G401.6 (cell line): ENCODE measurements at regions not wholly inside any gene's neighbourhood (a gene's known extent, or its start where the extent isn't known, plus 50 kb on each side); places are given as distances from the start of the nearest gene placed in this dataset.

Experiments used
- FAIRE-seq: peaks from 2 replicates; lab custom pipeline; 2012; peaks lifted over from hg19 to GRCh38; lab: Jason Lieb, UNC

DNA sequence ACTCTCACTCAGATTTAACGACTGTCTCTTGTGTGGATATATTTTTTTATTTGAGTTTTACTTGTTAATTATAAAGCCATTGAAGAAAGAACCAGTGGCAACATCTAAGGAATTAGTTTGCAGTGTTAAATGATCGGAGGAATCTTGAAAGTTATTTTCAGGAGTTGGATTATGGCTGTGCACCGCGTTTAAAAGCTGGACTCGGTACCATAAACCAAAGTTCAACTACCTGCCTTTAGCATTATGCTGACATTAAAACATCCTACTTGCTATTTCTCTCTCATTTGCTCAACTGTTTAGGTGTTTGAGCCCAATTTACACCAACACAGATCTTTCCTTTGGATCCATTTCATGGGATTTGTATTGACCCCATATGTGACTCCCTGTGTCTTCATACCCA is 289.4 kb upstream of the SASH1 start:
- no peak for FAIRE-seq

DNA sequence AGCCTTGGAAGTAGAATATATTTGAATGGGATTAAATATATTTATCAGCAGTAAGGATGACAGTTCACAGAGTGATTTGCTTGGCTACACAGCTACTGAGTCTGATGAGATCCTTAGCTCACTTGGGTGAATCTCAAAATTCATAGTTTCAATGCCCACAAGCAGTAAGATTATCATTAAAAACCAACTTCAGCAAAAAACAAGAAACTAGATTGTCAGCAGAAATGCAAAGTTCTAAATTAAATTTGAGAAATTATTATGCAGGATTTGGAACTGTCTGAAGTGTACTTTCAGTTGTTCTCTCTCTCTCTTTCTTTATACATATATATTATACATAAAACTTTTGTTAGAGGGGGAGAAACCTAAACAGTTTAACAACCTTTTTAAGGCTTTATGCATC is 288.8 kb upstream of the SASH1 start:
- no peak for FAIRE-seq

DNA sequence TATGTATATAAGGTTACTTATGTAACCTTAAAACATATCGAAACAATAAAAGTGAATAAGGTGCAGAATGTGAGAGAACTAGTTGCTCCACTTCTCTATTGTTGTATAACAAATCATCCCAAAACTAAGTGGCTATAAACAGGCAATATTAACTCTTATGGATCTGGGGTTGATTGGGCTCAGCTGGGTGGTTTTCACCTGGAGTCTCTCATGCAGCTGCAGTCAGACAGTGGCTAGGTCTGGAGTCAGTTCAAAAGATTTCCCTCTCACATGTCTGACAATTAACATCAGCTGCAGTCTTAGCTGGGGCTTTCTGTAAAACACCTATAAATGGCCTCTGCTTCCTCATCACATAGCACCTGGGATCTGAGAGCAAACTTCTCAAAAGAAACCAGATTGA is 288.4 kb upstream of the SASH1 start:
- no peak for FAIRE-seq

DNA sequence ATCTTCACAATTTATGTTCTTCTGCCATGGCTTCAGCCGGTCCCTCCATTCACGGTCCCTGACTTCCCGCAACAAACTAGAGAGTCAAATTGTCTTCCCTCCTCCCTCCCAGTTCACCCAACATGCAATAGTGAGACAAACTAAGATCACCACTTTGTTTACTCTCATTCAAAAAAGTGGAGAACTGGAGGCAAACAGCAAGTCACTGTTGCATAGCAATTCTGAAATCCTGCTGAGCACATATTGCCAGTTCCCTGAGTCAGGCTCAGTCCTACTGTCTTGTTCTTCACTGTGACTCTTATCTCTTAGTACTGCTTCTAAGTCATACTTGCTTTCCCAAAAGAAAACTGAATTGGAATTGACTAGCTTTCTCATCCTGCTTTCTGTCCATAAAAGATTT is 287.2 kb upstream of the SASH1 start:
- no peak for FAIRE-seq

DNA sequence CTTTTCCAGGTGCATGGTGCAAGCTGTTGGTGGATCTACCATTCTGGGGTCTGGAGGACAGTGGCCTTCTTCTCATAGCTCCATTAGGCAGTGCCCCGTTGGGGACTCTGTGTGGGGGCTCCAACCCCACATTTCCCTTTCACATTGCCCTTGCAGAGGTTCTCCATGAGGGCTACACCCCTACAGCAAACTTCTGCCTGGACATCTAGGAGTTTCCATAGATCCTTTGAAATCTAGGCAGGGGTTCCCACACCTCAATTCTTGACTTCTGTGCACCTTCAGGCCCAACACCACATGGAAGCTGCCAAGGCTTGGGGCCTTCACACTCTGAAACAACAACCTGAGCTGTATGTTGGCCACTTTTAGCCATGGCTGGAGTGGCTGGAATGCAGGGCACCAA is 282.8 kb upstream of the SASH1 start:
- no peak for FAIRE-seq

DNA sequence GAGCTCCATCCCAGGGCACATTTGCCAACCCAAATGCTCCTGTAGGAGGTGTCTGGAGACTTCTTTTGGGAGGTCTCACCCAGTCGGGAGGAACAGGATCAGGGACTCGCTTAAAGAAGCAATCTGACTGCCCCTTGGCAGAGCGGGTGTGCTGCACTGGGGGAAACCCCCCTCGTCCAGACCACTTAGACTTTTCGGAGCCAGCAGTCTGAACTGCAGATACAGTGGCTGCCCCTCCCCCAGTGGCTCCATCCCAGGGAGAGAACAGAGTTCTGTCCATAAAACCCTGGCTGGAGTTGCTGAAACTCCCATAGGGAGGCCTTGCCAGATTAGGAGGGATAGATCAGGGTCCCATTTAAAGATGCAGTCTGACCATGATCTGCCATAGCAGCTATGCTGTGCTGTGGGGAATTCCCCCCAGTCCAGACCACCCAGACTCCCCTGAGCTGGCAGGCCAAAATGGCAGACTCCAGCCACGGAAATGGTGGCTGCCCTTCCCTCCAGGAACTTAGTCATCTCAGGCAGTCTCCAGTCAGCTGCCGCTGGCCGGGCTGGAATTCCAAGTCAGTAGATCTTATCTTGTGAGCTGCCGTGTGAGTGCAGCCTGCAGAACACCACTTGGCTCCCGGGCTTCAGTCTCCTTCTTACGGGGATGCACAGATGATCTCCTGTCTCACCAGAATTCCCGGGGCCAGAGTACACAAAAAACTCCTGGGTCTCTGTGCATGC is 278.1 kb upstream of the SASH1 start:
- FAIRE-seq, result no peak

DNA sequence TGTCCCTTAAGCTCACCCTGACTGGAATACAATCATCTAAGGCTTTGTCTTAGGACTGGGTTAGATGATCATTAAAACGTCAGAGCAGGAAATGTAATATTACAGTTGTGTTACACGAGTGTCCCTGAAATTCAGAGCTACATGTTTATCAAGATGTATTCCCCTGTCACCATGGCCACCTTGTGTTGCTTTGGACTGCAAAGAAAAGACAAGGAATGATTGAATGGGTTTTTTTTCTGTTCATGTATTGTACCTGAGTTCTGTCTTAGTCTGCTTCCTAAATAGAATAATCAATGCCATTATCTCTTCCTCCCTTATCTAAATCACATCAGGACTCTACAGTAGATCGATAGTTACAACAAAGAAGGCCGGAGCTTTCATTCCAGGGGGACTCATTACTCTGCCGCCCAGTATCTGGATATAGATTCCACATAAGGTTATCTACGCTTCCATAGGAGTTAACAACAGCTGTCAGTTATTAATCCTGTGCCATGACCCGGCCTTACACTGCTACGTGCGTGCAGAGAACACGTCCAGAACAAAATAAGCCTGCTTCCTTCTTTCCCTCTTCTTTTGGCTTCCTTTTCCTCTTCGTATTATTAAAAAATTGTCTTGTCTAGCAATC is 274.1 kb upstream of the SASH1 start:
- FAIRE-seq, result no peak

DNA sequence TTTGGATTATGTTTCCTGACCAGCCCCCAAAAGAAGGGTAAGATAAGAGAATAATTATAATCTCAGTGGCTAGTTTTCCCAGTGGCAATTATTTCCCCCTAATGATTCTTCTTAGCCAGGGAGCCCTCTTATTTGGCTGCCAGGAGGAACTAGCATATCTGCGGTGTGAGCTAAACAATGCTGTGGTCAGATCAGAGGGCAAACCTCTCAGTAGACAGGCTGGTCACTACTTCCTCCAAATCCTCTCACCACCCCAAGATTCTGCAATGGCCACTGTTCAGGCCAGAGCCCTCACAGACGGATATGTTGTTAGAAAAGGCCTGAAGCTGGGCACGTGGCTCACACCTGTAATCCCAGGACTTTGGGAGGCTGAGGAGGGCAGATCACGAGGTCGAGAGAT is 273.4 kb upstream of the SASH1 start:
- FAIRE-seq, result no peak

DNA sequence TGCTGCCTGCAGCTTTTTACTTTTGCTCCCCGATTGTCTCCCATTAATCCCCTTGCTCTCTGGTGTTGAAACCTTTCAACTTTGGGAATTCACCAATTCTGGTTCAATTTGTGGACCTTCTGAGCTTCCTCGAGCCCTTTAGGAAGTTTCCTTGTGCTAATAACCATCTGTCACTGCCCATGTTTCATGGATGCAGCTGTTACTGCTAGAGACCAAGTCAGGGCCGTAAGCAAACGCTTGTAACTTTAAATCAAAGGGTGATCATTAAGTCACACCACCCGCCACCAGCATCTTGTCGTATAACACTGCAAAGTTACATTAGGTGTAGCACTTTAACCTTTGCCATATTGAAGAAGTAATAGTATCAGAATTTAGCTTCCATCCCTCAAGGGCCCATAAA is 268.3 kb upstream of the SASH1 start:
- FAIRE-seq, result no peak

DNA sequence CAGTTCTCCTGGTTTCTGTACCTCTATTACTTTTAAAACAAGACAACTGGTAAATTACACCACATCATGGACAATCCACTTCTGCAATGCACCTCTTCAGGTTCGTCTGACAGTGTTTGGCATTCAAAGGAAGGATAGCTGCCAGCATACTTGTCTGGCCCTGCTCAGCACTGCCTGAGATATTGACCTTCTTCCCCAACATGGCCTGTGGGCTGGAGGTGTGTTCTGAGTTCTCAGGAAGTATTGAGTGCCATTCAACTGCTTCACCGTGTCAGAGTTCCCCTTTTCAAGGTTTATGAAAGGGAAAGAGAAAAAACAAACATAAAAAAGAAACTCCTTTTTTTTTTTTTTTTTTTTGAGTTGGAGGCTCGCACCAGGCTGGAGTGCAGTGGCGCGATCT is 267.9 kb upstream of the SASH1 start:
- no peak for FAIRE-seq

DNA sequence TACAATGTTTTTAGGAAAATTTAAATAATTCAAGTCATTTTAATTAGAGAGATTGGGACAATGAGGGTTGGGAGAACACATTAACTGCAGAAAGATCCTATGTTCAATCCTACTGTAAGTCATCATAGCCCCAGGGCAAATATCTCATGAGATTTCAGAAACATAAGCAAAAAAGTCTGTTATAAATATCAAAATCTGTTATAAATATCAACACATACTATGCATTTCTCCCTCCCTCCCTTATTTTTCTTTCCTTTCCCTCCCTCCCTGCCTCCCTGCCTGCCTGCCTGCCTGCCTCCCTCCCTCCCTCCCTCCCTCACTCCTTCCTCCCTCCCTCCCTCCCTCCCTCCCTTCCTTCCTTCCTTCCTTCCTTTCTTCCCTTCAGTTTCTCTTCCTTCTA is 267.3 kb upstream of the SASH1 start:
- FAIRE-seq, result no peak

DNA sequence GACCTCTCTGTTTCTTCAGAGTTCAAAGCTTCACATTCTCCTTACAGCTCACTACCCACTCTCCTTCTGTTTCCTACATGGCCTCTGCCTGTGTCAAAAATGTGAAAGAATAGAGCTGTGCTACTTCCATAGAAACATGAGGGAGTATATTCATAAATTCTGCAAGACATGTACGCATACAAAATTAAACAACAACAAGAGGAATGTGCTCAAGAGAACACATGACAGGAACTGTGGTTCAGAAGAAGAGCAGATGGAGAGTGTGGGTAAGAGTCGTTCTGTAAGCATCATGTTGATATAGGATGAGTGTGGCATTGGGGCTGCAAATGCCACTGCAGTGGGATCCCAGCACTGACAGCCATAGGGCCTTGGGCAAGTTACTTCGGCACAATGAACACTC is 266.6 kb upstream of the SASH1 start:
- no peak for FAIRE-seq

DNA sequence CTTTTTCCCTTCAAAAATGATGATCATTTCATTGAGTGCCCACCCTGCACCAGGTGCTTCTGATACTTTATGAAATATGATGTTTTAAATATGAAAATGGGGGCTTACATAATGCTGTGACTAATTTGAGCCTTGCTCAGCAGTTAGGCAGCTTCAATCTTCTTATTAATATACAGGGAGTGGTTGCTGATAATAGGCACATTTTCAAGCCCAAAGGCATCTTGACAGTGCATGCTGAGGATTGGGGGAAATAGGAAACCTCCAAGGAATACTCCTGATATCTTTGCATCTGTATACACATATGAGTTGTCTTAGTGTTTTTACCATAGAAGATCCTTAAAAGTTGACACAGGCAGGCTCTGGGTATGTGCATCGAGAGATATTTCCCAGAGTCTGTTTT is 262.3 kb upstream of the SASH1 start:
- no peak for FAIRE-seq

DNA sequence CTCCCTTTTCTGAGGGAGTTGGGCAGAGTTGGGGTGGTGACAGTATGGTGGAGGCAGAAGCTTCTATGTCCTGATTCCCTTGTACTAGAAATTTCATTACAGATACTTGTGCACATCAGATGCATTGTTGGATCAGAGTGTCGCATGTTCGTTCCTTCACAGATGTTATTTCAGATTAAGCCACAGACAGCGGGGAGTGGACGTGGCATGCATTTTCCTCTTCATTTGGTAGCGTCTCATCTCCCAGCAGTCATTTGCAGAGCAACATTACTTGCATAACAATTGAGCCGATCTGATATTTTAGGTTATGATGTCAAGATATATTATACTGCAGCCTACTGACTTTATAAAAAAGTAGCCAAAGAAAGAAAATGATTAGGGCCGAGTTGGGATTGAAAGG is 261.6 kb upstream of the SASH1 start:
- FAIRE-seq, result no peak

DNA sequence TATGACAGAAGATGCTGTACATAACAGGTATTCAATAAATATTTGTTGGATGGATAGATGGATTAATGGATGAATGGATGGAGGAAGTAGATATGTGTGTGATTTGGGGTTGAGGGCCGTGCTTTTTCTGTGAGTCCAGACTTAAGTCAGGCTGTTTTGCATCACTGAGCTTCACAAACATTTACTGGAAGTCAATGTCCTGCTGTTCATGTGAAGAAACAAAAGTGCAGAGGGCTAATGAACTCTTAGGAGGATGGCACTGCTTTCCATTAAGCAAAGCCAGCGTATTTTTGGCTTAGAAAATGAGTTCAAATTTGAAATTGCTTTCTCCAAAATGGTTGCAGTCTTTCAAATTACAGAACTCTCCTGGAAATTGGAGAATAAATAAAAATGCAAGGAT is 260.6 kb upstream of the SASH1 start:
- no peak for FAIRE-seq

DNA sequence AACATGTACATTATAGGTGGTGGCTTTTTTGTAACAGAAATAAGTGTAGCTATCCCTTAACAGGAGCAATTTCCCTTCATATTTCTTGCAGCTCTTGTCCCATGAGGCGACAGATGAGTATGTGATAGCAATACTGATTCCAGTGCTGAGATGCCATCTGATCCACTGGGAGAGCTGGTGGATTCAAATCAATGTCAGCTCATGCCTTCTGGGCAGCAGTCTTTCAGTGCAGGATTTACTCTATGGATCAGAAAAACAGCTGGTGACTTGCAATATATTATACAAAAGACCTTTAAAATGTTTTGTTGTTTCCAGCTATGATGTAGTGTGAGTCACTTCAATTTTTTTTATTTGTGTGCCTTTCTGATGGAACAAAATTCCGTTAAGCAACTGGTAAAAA is 259.9 kb upstream of the SASH1 start:
- FAIRE-seq, result no peak

DNA sequence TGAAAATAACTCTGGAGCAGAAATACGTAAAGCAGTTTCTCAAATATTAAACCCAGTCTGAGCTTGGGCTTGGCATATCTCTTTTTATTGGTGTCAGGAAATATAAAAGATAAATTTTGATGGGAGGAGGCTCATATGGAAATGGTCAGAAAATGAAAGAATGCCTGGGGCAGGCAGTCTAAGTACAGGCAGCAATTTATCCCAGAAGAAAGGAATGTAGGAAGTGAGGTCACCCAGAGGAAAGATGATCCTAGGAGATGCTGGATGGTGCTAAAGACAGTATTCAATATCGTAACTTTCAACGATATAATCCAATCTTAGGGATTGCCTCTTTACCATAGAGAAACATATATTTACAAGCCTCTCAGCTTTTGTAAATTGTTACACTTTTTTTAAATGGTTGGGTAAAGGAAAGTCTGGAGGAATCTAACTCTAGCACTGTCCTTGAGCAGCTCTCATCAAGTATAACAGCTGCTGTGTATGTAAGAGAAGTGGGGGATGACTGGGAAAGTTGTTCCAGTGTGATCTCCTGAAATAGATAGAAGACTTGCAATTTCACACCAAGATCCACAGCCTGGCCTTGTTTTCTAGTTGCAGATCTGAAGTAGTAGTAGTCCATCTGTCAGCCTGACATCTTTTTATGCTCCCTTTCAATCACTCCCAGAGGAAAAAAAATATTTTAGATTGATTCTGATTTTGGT is 256.9 kb upstream of the SASH1 start:
- no peak for FAIRE-seq

DNA sequence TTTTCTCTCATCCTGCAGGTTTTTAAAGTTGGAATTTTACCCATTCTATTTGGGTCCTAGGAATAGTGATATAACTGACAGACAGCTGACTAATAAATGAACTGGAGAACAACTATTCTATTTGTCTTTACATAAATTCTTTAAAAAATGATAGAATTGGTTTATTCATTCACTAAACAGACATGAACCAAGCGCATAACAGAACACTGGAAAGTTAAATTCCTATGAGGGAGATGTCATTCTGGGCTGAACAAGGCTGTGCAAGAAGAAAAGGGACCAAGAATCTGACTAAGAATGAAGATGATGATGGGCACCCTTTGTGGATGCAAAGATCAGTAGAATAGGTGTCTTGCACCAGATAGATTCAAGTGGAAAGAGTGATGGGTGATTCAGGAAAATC is 256.3 kb upstream of the SASH1 start:
- no peak for FAIRE-seq

DNA sequence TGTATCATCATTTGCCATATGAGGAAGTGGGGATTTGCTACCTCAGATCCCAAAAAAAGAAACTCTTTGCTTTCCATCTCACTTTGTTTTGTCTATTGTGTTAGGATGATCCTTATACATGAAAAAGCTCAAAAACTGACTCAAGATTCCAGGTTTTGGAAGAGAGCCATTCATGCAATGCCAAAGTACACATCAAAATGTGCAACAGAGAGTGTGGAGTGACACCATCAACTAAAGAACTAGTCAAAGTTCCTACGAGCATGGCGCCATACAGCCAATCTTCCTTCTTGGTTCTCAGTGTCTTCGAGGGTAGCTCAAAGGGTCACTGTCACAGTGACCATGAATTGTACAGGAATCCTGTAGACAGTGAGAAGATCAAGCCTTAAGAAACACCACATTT is 255.8 kb upstream of the SASH1 start:
- FAIRE-seq, result no peak

DNA sequence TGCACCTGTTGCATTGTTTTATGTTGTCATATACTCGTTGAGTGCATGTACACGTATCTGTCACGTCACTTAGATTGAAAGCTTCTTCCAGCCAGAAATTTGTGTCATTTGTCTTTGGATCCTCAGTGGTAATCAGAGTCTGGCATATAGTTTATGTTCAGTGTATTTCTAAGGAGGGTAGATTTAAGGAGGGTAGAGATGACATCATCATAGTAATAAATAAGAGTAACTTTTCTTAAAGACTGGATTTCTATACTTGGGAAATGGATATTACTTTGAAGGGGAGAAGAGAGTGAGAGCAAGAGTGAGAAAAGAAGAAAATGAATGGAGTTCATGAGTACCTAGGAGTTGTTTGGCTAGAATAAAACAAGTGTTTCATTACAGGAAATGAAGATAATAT is 255.0 kb upstream of the SASH1 start:
- no peak for FAIRE-seq

DNA sequence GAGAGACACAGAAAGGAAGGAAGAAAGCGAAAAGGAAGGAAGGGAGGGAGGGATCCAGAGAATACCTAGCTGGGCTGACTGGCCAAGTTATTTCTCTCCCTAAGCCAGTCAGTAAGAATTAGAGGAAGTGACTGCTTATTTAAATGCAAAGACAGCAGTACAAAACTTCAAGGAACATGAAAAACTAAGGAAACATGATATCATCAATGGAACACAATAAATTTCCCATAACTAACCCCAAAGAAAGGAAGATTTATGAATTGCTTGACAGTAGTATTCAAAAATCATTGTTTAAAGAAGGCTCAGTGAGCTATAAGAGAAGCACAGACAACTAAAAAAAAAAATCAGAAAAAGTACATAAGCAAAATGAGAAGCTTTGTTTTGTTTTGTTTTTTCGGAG is 252.3 kb upstream of the SASH1 start:
- FAIRE-seq, result no peak

DNA sequence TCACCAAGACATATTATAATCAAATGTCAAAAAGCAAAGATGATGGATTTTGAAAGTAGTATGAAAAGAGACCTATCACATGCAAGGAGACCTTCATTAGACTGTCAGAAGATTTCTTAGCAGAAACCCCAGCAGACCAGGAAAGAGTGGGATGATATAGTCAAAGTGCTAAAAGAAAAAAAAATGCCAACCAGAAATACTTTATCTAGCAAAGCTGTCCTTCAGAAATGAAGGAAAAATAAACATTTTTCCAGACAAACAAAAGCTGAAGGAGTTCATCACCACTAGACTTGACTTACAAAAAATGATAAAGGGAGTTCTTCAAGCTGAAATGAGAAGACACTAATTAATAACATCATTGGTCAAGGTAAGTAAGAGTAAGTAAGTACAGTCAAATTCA is 251.2 kb upstream of the SASH1 start:
- no peak for FAIRE-seq

DNA sequence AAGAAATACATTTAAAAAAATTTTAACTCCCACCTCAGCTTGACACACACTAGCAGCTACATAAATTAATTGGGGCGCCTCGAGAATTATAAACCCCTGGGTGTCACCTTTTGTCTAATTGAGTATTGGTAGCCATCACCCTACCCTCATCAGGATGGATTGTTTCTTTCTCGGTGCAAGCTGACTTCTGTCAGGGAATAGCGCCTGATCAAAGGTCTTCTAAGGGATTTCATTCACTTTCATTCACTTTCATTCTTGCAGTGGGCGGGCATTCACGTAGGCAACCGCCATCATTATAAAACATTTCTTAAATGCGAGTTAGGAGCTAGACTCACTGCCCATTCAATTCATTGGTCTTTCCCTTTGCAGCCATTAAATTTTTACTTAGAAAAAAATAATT is 239.2 kb upstream of the SASH1 start:
- FAIRE-seq, result no peak

DNA sequence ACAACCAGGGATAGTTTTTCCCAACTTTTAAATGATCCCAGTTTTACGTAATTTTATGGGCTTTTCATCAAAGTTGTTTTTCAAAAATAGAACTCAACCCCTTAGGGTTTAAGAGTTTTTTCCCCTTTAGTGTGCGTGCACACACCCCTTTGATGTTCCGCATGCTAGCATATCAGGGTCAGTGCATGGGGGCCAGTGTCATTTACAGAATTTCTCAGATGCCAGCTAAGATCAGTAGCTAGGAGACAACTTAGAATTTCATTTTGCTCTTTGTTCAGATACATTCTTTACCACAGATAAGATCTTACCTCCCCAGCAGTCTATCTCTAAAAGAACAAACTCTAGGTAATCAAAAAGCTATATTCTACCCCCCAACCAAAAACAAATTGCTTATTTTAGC is 238.5 kb upstream of the SASH1 start:
- no peak for FAIRE-seq
